HG03066 (cell line): ENCODE measurements at regions not wholly inside any gene's neighbourhood (a gene's known extent, or its start where the extent isn't known, plus 50 kb on each side); places are given as distances from the start of the nearest gene placed in this dataset.

Experiments used
- ATAC-seq: cut with Tn5 transposase; IDR thresholded peaks from one replicate; pipeline ENCODE4 v1.9.1; 2021; ENCODE audit warnings: low read depth; ENCODE audit not compliant: unreplicated experiment

DNA sequence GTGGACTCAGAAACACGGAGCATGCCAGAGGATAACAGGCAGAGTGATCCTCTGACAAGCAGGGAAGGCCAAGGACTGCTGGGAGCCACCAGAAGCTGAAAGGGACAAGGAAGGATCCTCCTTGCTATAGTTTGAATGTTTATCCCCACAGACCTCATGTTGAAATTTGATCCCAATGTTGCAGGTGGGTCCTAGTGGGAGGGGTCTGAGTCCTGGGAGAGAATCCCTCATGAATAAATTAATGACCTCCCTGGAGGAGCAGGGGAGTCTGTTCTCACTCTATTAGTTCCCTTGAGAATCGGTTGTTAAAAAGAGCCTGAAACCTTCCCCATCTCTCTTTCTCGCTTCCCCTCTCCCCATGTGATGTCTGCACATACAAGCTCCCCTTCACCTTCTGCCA is 124.4 kb downstream of the FBXO15 start:
- no peak for ATAC-seq

DNA sequence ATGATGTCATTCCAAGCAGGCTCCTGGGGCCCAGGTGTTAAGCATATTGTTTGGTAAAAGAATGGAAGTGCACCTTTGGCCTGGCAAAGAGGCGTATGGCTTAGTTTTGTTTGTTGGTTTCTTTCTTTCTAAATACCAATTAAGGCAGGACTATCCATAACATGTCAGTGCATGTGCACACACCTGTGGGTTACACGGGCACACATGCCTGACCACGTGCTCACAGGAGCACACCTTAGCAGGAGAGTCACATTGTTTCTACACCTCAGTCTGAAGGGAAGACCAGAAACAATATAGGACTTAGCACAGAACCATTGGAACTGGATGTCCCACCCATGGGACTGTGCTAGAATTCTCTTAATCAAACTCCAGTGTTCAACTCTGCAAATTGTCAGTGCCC is 127.8 kb downstream of the FBXO15 start:
- ATAC-seq, result no peak

DNA sequence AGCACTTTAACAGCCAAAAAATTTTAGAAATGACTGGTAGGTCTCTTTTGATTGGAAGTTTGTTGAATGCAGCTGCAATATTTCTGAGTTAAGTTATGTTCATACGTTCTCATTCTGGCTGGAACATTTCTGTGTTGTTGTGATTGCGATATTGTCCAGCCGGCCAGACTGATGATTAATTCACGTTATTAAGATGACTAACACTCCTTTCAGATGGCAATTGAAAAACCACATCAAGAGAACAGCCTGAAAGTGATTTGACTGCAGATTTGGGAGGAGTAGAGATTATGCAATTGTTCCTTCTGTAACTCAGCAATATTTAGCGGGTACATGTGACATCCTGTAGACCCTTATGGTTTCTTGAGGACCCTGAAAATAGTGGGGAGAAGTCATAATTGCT is 133.7 kb downstream of the FBXO15 start:
- no peak for ATAC-seq

DNA sequence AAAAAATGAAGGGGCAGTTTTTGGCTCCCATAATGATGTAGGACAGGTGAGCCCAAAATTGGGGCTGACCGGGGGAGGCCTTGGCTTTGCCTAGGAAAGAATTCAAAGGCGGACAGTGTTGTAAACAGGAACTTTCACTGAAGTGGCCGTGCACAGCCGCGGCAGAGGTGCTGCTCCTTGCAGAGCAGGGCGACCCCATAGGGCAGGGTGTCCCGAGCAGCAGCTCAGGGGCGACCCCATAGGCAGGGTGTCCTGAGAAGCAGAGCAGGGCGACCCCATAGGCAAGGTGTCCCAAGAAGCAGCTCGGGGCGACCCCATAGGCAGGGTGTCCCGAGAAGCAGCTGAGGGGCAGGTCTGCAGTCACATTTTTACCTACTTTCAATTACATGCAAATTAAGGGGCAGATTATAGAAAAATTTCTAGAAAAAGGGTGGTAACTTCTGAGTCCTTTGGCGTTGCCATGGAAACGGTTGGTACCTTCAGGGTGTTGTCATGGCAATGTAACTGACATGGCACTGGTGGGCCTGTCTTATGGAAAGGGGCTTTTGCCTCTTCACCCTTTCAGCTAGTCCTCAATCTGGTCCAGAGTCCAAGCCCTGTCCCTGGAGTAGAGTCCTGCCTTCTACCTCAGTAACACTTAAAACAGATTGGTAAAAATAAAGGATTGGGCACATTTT is 134.5 kb downstream of the FBXO15 start:
- ATAC-seq, result no peak

DNA sequence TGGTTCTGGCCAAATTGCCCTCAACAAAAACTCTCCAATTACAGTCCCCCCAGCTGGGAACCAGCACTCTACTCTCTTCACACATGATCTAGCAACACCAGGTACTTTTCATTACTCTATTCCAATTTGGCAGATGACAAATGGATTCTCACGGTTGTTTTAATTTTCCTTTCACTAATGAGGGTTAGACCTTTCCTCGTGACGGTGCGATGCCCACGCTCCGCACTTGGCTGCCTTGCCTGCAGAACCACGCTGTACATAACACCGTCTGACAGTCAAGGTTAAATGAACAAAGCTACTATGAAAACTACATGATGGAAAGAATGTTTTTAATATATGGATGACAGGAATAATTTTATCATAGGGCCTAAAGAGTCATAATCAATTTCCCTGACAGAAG is 141.5 kb downstream of the FBXO15 start:
- no peak for ATAC-seq

DNA sequence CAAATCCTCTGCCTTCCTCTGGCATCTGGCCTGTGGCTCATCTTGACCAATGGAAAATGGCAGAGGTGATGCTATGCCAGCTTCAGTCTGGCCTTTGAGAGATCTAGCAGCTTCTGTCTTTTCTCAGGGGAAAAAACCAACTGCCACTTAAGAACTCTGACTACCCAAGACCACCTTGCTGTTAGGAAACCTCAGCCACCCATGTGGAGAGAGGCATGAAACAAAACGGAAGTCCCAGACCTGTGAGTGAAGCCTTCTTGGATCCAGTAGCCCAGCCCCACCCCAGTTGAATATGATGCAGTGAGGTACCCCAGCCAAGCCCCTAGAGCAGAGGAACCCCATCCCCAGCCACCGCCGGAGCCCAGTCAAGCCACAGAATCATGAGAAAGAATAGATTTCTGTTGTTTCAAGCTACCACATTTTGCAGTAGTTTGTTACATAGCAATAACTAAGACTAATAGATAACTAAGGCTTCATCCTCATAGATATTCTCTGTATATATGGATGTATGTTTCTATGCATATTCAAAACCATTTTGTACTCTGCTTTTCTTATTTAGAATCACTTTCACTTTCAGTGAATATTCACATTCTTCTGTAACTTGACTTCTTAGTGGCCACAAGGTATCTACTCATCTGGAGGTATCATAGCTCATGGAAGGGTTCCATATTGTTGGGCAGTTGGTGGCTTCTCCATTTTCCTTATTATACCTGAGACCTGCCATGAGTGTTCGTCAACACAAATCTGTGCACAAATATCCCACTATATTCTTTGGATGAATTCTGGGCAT is 142.1 kb downstream of the FBXO15 start:
- ATAC-seq, result no peak

DNA sequence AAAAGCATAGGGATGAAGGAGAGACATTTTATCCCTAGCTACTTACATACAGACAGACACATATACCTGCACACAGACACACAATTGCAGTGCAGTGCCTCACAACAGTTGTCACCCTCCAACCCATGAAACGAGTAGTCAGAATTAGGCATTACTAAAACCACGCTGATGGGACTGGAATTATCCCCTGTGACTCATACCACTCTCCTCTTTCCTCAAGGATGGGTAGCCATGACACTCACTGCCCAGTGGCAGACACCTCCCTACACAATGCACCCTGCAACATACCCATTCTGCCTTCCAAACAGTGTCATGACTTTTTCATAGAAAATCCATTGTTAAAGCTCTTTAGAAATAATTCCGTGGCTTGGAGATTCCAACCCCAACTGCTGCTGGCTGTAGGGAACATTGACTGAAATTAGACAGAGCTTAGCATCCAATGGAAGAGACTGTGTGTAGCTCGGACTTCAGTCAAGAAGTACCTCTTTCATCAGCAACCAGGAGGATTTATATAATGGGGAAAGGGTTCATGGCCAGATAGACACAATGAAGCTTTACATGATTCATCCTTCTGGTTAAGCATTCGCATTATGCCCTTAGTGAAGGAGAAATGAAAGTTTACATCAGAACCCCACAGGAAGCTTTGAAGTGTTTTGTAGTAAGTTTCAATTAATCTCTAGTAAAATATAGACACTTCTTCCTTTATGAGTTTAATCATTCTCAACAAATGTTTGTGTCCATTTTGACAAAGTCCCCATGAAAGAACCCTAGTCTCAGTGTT is 155.2 kb downstream of the FBXO15 start:
- ATAC-seq, result no peak

DNA sequence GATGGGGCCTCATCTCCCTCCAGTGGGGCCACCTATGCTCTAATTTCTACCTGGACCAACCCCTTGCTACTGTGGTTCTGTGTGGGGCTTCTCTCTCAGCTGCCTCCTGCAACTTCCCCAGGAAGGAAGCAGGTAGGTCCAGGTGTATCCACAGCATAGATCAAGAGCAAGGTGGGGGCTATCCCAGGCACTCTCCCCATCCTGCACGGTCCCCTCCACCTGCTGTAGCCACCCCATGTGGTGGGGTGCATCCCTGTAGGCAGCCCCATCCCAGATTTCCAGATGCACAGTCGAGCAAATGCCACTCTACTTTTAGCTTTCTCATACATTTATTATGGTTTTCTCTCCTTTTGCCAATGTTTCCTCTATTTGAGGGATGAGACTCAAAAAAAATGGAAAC is 156.1 kb downstream of the FBXO15 start:
- no peak for ATAC-seq

DNA sequence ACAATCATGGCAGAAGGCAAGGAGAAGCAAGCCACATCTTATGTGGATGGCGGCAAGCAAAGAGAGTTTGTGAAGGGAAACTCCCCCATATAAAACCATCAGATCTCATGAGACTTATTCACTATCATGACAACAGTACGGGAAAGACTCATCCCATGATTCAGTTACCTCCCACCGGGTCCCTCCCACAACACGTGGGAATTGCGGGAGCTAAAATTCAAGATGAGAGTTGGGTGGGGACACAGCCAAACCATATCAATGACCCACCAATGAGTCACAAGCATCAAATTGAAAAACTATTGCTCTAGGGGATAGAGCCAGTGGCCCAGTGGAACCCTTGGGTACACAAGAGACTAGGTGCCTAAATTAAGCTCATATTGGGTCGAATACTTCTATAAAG is 157.4 kb downstream of the FBXO15 start:
- ATAC-seq, result no peak

DNA sequence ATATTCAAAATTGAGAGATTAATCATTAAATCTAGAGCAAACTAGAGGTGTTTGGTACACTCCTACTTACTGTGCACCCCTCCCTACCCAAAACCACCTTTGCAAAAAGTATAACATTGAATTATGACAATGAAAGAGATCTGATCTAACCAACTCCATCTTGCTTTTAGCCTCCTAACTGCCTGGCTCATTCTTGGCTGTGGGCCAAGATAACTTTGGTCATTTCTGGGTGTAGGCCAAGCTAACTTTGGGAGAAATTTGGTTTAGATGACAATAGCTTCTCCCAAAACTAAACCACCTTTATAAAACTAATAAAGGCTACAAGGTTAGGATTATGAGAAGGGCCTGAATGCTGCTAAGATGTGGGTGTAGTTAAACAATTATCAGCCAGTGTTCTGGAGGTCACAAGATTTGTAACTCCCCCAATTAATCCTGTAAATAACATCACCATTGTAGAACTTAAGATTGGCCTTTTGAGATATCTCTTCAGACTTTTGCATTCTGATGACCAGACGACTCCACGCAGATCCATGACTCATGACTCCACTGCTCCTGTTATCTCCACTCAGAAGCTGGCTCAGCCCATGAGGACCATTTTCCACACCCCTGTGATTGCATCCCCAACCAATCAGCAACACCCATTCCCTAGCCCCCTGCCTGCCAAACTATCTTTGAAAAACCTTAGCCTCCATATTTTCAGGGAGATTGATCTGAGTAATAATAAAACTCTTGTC is 160.2 kb downstream of the FBXO15 start:
- ATAC-seq, result no peak

DNA sequence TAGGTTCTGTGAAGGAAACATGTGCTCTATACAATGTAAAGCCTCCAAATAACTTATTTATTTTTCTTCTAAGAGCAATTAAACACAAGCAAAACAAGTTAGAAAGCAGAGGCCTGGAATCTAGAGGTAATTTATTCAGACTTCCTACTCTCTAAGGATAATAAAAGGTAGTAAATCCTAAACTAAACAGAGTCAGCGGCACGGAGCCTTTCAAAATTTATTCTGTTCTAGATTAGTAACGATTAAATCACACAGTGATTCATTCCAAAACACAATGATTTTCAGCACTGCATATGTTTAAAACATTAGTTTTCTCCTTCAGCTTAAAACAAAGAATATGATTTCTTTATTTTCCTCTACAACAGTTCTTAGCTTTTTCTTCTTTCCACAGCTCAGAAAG is 160.9 kb downstream of the FBXO15 start:
- ATAC-seq, result no peak

DNA sequence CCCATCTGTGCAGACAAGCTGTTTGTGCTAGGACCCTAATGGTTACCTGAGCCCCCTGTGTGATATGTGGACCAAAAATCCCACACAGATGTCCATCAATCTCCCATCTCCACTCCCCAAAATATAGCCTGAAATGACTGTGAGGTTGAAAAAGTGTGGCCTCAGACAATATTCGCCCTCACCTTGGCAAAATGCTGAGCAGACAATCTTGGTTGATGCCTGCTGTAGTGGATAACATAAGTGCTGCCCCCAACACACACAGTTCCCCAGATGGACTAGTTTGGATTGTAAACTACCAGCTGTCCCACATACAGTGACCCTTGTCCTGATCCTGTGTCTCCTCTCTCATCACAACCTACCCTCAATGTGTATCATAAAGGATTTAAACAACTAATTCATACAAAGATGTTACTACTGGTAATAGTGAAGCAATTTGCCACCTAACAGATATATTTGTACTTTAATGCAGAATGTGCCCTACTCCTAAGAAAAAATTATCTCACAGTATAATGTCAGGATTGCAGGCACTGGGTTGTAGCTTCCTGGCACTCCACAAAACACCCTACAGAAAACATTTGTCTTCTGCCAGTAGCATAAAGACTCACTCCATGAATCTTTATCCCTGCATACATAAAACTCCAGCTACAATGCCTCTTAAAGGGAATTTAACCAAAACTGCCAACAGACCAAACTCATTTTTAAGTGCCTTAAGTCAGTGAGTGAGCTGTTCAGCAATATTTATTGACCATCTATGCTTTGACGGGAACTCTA is 161.6 kb downstream of the FBXO15 start:
- no peak for ATAC-seq

DNA sequence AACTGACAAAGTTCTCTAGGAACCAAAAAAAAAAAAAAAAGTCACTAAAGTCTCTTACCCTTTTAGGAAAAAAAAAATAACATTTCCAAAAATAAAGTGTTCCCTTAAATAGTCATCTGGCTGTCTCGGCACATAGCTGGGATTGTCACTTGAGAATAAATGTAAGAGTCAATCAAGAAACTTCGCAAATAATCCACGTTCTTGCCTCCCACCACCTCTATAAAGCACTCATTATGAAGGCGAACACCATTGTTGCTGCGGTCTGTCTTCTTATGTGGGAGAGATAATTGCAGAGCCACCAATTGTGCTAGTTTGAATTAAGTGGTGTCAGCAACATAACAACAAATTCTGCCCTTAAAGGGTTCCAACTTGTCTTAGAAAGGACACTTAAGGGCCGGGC is 163.7 kb downstream of the FBXO15 start:
- ATAC-seq, result no peak

DNA sequence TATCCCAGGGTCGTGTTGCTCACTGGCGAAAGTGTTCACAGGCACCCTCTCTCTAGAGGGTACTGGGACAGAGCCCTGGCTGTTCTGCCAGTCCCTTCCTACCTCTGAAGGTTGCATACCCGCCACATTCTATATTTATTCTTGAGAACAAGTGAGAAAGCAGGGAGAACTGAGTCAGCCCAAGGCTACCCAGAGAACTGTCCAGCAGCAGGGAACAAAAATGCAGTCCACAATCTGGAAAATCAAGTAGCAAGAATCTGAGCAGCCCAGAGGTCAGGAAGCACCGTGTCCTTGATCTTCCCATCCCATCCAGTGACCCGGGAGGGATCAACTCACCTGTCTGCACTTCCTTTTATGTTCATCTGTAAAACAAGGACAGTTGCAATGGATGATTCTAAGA is 164.1 kb downstream of the FBXO15 start:
- no peak for ATAC-seq

DNA sequence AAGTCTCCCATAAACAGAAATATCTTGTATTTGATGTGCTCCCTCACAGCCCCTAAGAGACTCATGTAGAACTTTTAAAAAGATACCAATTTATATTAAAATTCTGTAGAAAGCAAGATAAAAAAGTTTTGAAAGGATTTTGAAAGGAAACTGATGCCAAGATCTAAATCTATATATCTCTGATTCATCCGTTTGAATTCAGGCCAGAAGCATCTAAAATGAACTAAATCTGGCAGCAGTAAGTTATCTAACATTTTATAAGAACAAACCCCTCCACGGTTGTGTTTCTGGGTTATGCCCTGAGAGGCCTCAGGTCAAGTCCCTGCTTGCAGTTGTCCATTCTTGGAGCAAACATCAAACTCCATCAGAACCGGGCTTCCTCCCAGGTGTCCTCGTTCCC is 165.8 kb downstream of the FBXO15 start:
- ATAC-seq, result no peak

DNA sequence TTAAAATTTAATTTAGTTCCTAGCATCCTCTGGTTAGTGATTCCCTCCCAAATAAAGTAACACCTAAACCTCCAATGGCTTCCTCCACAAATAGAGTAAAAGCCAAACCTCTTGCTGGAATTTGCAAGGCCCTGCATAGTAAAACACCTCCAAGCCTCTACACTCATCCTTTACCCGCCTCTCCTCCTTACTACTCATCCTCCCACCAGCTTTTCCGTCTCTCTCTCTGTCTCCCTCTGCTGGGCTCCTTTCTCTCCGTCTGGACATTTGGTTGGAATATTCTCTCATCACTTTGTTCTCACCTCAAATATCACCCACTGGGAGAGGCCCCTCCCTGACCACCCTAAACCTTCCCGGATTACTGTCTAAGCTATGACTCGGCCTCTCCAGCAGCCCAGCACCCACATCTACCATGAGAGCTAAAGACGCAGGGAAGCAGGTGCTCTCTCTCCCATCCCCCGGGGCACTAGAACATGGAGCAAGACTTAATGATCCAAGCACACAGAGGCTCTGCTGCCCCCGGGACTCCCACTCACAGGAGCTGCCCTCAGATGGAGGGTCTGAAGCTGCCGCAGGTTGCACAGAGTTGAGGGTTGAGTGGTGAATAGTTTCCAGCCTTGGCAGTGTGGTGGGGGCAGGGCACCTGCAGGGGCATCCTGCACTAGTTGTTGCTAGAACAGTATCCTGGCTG is 167.2 kb downstream of the FBXO15 start:
- ATAC-seq, result no peak

DNA sequence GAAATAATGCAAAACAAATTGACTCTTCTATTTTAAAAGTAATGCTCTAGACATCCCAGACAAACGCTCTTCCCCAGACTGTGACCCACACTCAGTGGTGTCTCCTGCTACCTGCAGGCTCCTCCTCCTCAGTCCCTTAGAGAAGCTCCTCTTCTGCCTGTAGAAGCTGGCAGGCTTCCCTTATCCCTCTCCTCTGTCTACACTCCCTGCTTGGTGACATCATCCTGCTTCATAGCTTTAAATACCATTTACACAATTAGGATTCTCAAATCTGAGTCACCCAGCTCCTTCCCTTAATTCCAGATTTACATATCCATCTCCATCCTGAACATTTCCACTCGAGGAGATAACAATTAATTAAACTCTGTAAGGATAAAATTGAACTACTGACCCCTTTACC is 167.9 kb downstream of the FBXO15 start:
- ATAC-seq, result no peak

DNA sequence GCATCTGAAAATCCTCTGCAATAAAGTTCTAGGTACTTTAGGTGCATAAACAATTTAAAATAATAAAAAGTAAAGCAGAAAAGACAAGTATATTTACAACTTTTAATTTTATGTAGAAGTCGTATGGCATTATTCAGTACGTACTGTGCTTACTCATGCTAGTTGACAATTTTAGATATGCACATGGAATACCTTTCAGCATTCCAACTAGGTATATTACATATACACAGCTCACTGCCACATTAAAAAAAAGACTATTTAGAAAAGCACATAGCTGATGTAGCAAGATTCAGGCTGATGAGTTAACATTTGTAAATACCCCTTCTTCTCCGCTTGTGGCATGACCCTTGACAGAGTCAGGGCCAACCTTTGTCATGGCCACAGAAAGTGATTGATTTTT is 171.2 kb downstream of the FBXO15 start:
- no peak for ATAC-seq

DNA sequence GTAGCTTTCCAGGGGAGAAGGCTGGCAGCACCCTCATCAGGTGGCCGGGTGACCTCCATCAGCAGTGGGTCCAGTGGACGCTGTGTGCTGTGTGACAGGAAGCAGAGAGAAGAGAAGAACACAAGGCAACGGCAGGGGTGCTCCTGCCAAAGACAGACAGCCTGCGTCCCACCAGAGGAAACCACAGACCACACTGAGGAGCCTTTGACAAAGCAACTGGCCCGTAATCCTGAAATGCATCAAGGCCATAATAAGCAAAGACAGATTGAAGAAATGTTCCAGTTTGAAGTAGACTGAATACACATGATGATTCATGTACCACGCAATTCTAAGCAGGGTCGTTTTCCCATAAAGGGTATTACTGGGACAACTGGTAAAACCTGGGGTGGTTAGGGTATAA is 172.4 kb downstream of the FBXO15 start:
- no peak for ATAC-seq

DNA sequence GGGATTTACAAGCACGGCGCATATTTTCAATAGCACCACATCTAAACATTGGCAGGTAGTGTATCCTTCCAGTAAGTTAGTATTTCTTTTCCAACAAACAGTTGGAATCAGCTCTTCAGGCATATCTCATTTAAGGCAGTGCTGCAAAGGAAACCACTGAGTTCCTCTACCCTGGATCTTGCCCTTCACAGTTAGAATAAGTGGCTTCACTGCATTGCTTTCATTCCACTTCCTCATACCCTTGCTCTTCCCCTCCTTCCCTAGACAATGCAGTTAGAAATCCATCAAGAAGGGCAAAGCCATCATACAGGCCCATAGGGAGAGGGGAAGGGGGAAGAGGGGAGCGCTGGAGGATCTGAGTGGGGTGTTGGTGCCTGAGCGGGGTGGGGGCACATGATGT is 173.7 kb downstream of the FBXO15 start:
- ATAC-seq, result no peak
